PC-9 (cell line): ENCODE measurements at regions not wholly inside any gene's neighbourhood (a gene's known extent, or its start where the extent isn't known, plus 50 kb on each side); places are given as distances from the start of the nearest gene placed in this dataset.

ENCODE experiments used
- BruUV-seq: library from RNA; stranded (reverse); fragments of 400-500 nt; replicated peaks from 2 replicates; lab custom pipeline; 2021; lab: Mats Ljungman, UMichigan
- CTCF ChIA-PET: fragments of 300-600 bp; sonication (Branson Sonifier 250); formaldehyde crosslinking; loops from one replicate; lab custom pipeline; 2022; ENCODE audit warnings: antibody characterized with exemption; lab: Charles Lee
- POLR2A ChIA-PET: fragments of 300-600 bp; sonication (Branson Sonifier 250); formaldehyde crosslinking; loops from one replicate; lab custom pipeline; 2022; ENCODE audit warnings: antibody characterized with exemption; ENCODE audit not compliant: unreplicated experiment; lab: Charles Lee
- DNase-seq, 2 experiments: peaks; one replicate each; pipeline versions ENCODE4 v3.0.0 to v3.0.0-alpha.2; 2015 to 2022; ENCODE audit warnings: mixed read lengths in 1 of 2
- H2AFZ ChIP-seq: fragments of 200-600 bp; sonication (generic); 2 replicates; pipeline ENCODE4 v1.8.1; 2017; ENCODE audit warnings: antibody characterized with exemption
- H3F3A ChIP-seq: fragments of 200-600 bp; sonication (generic); 2 replicates; pipeline ENCODE4 v1.8.1; 2017; ENCODE audit warnings: antibody characterized with exemption, mild to moderate bottlenecking, low read depth; ENCODE audit not compliant: insufficient read depth
- H3K27ac ChIP-seq: fragments of 200-600 bp; sonication (generic); 2 replicates; pipeline ENCODE4 v1.6.1; 2016; ENCODE audit warnings: mixed run types
- H3K27me3 ChIP-seq: fragments of 200-600 bp; sonication (generic); 2 replicates; pipeline ENCODE4 v1.6.1; 2016; ENCODE audit warnings: low read depth, mixed run types; ENCODE audit not compliant: insufficient read depth
- H3K36me3 ChIP-seq: fragments of 200-600 bp; sonication (generic); 2 replicates; pipeline ENCODE4 v1.6.1; 2016; ENCODE audit warnings: low read depth, mixed run types
- H3K4me1 ChIP-seq: fragments of 200-600 bp; sonication (generic); replicated peaks from 2 replicates; pipeline ENCODE4 v1.6.1; 2016; ENCODE audit warnings: mixed run types; ENCODE audit not compliant: insufficient read depth
- H3K4me2 ChIP-seq: fragments of 200-600 bp; sonication (generic); 2 replicates; pipeline ENCODE4 v1.6.1; 2017; ENCODE audit warnings: mixed run types
- H3K4me3 ChIP-seq: fragments of 200-600 bp; sonication (generic); 2 replicates; pipeline ENCODE4 v1.6.1; 2016; ENCODE audit warnings: mixed run types
- H3K79me2 ChIP-seq: fragments of 200-600 bp; sonication (generic); 2 replicates; pipeline ENCODE4 v1.6.1; 2017; ENCODE audit warnings: low read depth, mixed run types
- H3K9me2 ChIP-seq: fragments of 200-600 bp; sonication (generic); 2 replicates; pipeline ENCODE4 v1.8.1; 2017; ENCODE audit warnings: mild to moderate bottlenecking; ENCODE audit not compliant: insufficient read depth
- H3K9me3 ChIP-seq: fragments of 200-600 bp; sonication (generic); 2 replicates; pipeline ENCODE4 v1.8.1; 2016; ENCODE audit warnings: low read depth; ENCODE audit not compliant: insufficient read depth
- H4K20me1 ChIP-seq: fragments of 200-600 bp; sonication (generic); 2 replicates; pipeline ENCODE4 v1.8.1; 2017; ENCODE audit not compliant: insufficient read depth
- EZH2 ChIP-seq: fragments of 200-600 bp; sonication (generic); IDR thresholded peaks from 2 replicates; pipeline ENCODE4 v1.8.0; 2017; ENCODE audit warnings: antibody characterized with exemption, low read depth
- intact Hi-C: fragments of 100-400 bp; cut with micrococcal nuclease; formaldehyde crosslinking; loops from one replicate; pipeline ENCODE4 v1.10.0; 2022; ENCODE audit not compliant: unreplicated experiment
- TF ChIP-seq, protein P1 (sequence below): fragments of 200-600 bp; sonication (generic); conservative IDR thresholded peaks from 2 replicates; pipeline ENCODE4 v1.6.1; 2017; ENCODE audit warnings: mixed run types, antibody characterized with exemption, mild to moderate bottlenecking, moderate library complexity

GRCh38 chr16:50422926-50423325 lies 54.1 kb upstream of the BRD7 start:
- no peaks in the 10 kb centered on the region for H3K9me2 ChIP-seq
- intact Hi-C loops: no loop called here
- H3K4me3 ChIP-seq: no peak overlapping the region
- H2AFZ ChIP-seq: no peak overlapping the region
- no peaks in the 10 kb centered on the region for H3K36me3 ChIP-seq
- no peaks in the 10 kb centered on the region for H3F3A ChIP-seq
- ChIA-PET POLR2A (no interaction called here), CTCF (no interaction called here)
- H3K27ac ChIP-seq: no peak overlapping the region
- H3K4me1 ChIP-seq: no peaks in the 10 kb centered on the region
- H3K79me2 ChIP-seq: no peaks in the 10 kb centered on the region
- TF ChIP-seq, protein P1, sequence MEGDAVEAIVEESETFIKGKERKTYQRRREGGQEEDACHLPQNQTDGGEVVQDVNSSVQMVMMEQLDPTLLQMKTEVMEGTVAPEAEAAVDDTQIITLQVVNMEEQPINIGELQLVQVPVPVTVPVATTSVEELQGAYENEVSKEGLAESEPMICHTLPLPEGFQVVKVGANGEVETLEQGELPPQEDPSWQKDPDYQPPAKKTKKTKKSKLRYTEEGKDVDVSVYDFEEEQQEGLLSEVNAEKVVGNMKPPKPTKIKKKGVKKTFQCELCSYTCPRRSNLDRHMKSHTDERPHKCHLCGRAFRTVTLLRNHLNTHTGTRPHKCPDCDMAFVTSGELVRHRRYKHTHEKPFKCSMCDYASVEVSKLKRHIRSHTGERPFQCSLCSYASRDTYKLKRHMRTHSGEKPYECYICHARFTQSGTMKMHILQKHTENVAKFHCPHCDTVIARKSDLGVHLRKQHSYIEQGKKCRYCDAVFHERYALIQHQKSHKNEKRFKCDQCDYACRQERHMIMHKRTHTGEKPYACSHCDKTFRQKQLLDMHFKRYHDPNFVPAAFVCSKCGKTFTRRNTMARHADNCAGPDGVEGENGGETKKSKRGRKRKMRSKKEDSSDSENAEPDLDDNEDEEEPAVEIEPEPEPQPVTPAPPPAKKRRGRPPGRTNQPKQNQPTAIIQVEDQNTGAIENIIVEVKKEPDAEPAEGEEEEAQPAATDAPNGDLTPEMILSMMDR: no peak
- TF ChIP-seq EZH2: no peak
- H3K27me3 ChIP-seq: no peaks in the 10 kb centered on the region
- no peaks in the 10 kb centered on the region for H4K20me1 ChIP-seq
- peaks cover 27% of the 10 kb centered on the region for H3K9me3 ChIP-seq
- DNase-seq: no peak
- H3K4me2 ChIP-seq: no peak overlapping the region
- BruUV-seq: no TSS peak

GRCh38 chr16:50419116-50419515 lies 50.3 kb upstream of the BRD7 start:
- Histone ChIP-seq H4K20me1 (no peaks in the 10 kb centered on the region), H2AFZ (no peak overlapping the region), H3K9me3 (peaks cover 44% of the 10 kb centered on the region), H3F3A (no peaks in the 10 kb centered on the region), H3K9me2 (no peaks in the 10 kb centered on the region), H3K36me3 (no peaks in the 10 kb centered on the region), H3K4me2 (no peak overlapping the region), H3K27me3 (no peaks in the 10 kb centered on the region), H3K79me2 (no peaks in the 10 kb centered on the region), H3K27ac (no peak overlapping the region), H3K4me3 (no peak overlapping the region), H3K4me1 (no peaks in the 10 kb centered on the region)
- POLR2A ChIA-PET: no interaction called here
- intact Hi-C loops: no loop called here
- no peak for DNase-seq
- TF ChIP-seq EZH2: no peak
- TF ChIP-seq, protein P1: no peak
- no TSS peak for BruUV-seq
- CTCF ChIA-PET: no interaction called here
